ENCODE measurements at regions not wholly inside any gene's neighbourhood (a gene's known extent, or its start where the extent isn't known, plus 50 kb on each side); places are given as distances from the start of the nearest gene placed in this dataset.
A peak's percentile ranks its signal among the peaks of the same experiment; 100 is the strongest.
"Not testable (repeated sequence)": the region's sequence is repeated elsewhere in the genome, so short reads cannot be mapped to it uniquely, and the experiment has no call there.

- no peak for DNase-seq
Measured at GRCh38 chr10:78419481-78420265, 386.0 kb downstream of the RPS24 start.

GRCh38 chr10:78420946-78421735, 387.5 kb downstream of the RPS24 start:
- DNase-seq: no peak

GRCh38 chr10:78424050-78424449, 390.4 kb downstream of the RPS24 start:
- not testable (repeated sequence) for DNase-seq

- DNase-seq: no peak
Measured at GRCh38 chr10:78424723-78425122, 391.1 kb downstream of the RPS24 start.

GRCh38 chr10:78426181-78426580, 392.5 kb downstream of the RPS24 start:
- DNase-seq: no peak

GRCh38 chr10:78427497-78428031, 393.9 kb downstream of the RPS24 start:
- no peak for DNase-seq

- DNase-seq: no peak
Measured at GRCh38 chr10:78428579-78428978, 394.9 kb downstream of the RPS24 start.

- DNase-seq: no peak
Measured at GRCh38 chr10:78429984-78430383, 396.3 kb downstream of the RPS24 start.

- DNase-seq: no peak
Measured at GRCh38 chr10:78432583-78432982, 398.9 kb downstream of the RPS24 start.

GRCh38 chr10:78433076-78433595, 399.5 kb downstream of the RPS24 start:
- DNase-seq: no peak

GRCh38 chr10:78433766-78434535, 400.3 kb downstream of the RPS24 start:
- peak; percentile 89 for DNase-seq

- no peak for DNase-seq
Measured at GRCh38 chr10:78434886-78435285, 401.2 kb downstream of the RPS24 start.

GRCh38 chr10:78435484-78436221, 402.0 kb downstream of the RPS24 start:
- peak; percentile 61 for DNase-seq

- DNase-seq: peak; percentile 49
Measured at GRCh38 chr10:78436222-78436573, 402.5 kb downstream of the RPS24 start.

- DNase-seq: no peak
Measured at GRCh38 chr10:78436706-78437406, 403.2 kb downstream of the RPS24 start.

- DNase-seq: no peak
Measured at GRCh38 chr10:78437407-78437768, 403.7 kb downstream of the RPS24 start.

GRCh38 chr10:78437998-78438906, 404.6 kb downstream of the RPS24 start:
- no peak for DNase-seq

GRCh38 chr10:78438907-78439809, 405.5 kb downstream of the RPS24 start:
- no peak for DNase-seq

- DNase-seq: no peak
Measured at GRCh38 chr10:78441010-78441409, 407.3 kb downstream of the RPS24 start.
